ENCODE measurements at regions not wholly inside any gene's neighbourhood (a gene's known extent, or its start where the extent isn't known, plus 50 kb on each side); places are given as distances from the start of the nearest gene placed in this dataset.

GRCh38 chr2:120547662-120548061 is 188.0 kb upstream of the GLI2 start:
- intact Hi-C loops (cut with DNase I): no loop called here
- peak; percentile 74 for ATAC-seq (ENCODE audit: poor library complexity)
- peak; percentile 65 for DNase-seq

GRCh38 chr2:120548627-120549608 is 186.8 kb upstream of the GLI2 start:
- intact Hi-C loops (cut with DNase I): no loop called here
- peak; percentile 44 for DNase-seq
- ATAC-seq (ENCODE audit: poor library complexity): peak; percentile 56

- intact Hi-C loops (cut with DNase I): loop anchor here (10.0 kb wide), 1 partner anchor 205 kb away; the partner anchor contains the start of gene INHBB
- peak; percentile 10 for DNase-seq
- no peak for ATAC-seq (ENCODE audit: poor library complexity)
Observed at GRCh38 chr2:120549841-120550240, 185.8 kb upstream of the GLI2 start.

DNA sequence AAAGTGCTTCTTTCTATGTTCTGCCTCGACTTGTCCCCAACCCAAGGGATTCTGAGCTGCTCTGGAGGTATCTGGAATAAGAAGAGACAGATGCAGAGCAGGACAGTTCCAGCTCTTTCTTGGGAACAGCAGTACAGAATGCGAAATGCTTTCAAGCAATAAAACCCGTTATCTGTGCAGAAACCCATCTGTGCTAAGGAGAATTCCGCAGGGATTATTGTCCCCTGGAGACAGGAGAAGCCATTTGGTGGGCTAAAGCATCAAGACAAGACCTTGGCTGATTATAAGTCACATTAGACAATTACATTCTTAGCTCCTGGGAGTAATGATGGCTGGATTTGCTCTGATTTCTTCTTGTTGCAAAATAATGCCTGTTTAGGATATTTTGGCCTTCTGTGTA is 185.4 kb upstream of the GLI2 start:
- intact Hi-C loops (cut with DNase I): loop anchor here (10.0 kb wide), 1 partner anchor 205 kb away; the partner anchor contains the start of gene INHBB
- ATAC-seq (ENCODE audit: poor library complexity): no peak
- no peak for DNase-seq

- DNase-seq (no peak), ATAC-seq (ENCODE audit: poor library complexity) (no peak)
- intact Hi-C loops (cut with DNase I): loop anchor here (10.0 kb wide), 1 partner anchor 206 kb away; the partner anchor contains the start of gene INHBB
Observed at GRCh38 chr2:120550893-120551446, 184.7 kb upstream of the GLI2 start.

DNA sequence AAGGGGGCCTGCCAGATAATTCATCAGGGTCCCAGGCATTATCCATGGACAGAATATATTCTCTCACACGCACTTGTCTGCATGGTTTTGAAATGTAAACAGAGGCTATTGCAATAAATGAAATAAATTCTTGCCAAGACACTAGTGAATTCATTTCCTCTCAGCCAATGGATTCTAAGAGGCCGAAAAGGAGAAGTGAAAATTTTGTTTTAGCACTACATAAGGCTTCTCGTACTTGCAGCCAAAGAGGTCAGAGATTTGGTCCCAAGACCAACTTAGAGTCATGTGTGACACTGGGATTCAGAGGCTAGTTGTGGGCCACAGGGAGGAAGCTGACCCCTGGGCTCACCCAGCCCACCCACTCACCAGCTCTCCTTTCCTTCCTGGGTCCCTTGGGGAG is 184.1 kb upstream of the GLI2 start:
- intact Hi-C loops (cut with DNase I): loop anchor here (10.0 kb wide), 1 partner anchor 207 kb away; the partner anchor contains the start of gene INHBB
- DNase-seq (no peak), ATAC-seq (ENCODE audit: poor library complexity) (no peak)

DNA sequence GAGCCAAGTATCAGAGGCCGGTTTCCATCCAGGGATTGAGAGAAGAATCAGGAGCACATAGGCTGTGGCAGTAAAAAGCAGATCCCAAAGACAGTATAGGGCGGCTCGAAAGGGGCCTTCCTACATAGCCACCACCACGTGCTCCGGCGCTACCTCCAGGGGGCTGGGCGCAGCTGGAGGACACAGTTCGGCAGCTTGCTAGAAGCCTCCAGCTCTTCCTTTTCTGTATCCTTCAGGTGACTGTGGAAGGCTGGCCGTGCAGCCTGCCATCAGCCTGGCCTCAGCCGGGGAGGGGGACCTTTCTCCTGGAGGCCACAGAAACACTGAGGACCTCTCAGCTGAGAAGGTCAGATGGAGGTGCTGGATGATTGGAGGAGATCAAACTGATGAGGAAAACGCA is 183.6 kb upstream of the GLI2 start:
- ATAC-seq (ENCODE audit: poor library complexity): peak; percentile 3

GRCh38 chr2:120552800-120553481 is 182.7 kb upstream of the GLI2 start:
- ATAC-seq (ENCODE audit: poor library complexity) (peak; percentile 88), DNase-seq (peak; percentile 92)
- intact Hi-C loops (cut with DNase I): loop anchor here (10.0 kb wide), 1 partner anchor 208 kb away; the partner anchor contains the start of gene INHBB

More for the DNA sequence above, 183.6 kb upstream of the GLI2 start:
- intact Hi-C loops (cut with DNase I): loop anchor here (10.0 kb wide), 1 partner anchor 207 kb away; the partner anchor contains the start of gene INHBB
- peak; percentile 38 for DNase-seq

- no peak for ATAC-seq (ENCODE audit: poor library complexity)
- no peak for DNase-seq
- intact Hi-C loops (cut with DNase I): loop anchor here (10.0 kb wide), 1 partner anchor 210 kb away; the partner anchor contains the start of gene INHBB
Observed at GRCh38 chr2:120554625-120555032, 181.0 kb upstream of the GLI2 start.

DNA sequence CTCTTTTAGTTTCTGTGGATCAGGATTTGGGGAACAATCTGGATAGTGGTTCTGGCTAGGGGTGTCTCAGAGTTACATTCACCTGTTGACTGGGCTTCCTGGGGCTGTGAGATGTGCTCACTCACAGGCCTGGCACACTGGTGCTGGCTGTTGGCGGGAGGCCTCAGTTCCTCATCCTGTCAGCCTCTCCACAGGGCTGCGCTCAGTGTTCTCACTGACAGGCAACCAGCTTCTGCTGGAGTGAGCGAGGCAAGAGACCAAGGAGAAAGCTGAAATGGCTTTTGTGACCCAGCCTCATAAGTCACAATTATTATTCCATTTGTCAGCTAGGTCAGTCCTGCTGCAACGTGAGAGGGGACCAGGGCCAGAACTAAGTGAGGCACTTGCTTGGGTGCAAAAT is 180.6 kb upstream of the GLI2 start:
- no peak for ATAC-seq (ENCODE audit: poor library complexity)
- intact Hi-C loops (cut with DNase I): loop anchor here (10.0 kb wide), 1 partner anchor 210 kb away; the partner anchor contains the start of gene INHBB
- DNase-seq: no peak

- no peak for ATAC-seq (ENCODE audit: poor library complexity)
- intact Hi-C loops (cut with DNase I): loop anchor here (10.0 kb wide), 1 partner anchor 212 kb away; the partner anchor contains the start of gene INHBB
- no peak for DNase-seq
Observed at GRCh38 chr2:120556911-120557310, 178.8 kb upstream of the GLI2 start.

GRCh38 chr2:120558847-120559246 is 176.8 kb upstream of the GLI2 start:
- intact Hi-C loops (cut with DNase I): loop anchor here (10.0 kb wide), 1 partner anchor 214 kb away; the partner anchor contains the start of gene INHBB
- no peak for DNase-seq
- ATAC-seq (ENCODE audit: poor library complexity): no peak

DNA sequence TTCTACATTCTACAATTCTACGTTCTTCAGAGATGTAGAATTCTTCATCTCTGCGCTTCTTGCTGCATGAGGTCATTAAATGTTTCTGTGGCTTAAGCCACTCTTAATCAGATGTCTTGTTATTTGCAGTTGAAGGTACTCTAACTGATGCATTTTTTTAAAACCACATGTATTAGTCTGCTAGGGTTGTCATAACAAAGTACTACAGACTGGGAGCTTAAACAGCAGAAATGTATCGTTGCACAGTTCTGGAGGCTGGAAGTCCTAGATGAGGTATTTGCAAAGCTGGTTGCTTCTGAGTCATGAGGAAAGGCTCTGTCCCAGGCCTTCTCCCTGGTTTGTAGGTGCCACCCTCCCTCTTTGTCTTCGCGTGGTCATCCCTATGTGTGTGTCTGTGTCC is 176.3 kb upstream of the GLI2 start:
- DNase-seq (no peak), ATAC-seq (ENCODE audit: poor library complexity) (no peak)
- intact Hi-C loops (cut with DNase I): loop anchor here (10.0 kb wide), 1 partner anchor 215 kb away; the partner anchor contains the start of gene INHBB

DNA sequence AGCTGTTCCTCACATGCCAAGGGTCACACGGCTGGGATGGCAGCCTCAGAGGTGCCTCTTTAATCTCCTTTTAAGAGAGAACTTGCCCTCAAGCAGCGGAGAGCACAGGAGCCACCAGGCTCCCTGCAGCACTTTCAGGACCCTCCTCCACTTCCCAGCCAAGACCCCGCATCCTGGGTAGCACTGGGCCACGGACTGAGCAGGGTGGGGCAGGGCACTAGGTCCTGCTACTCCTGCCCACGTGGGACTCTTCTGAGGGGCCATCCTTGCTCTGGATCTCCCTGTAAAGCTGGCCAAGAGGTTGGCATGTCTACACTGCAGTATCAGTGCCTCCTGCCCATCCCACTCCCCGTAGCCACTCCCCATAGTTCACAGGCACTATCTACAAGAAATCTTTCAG is 175.3 kb upstream of the GLI2 start:
- DNase-seq (no peak), ATAC-seq (ENCODE audit: poor library complexity) (no peak)
- intact Hi-C loops (cut with DNase I): no loop called here

DNA sequence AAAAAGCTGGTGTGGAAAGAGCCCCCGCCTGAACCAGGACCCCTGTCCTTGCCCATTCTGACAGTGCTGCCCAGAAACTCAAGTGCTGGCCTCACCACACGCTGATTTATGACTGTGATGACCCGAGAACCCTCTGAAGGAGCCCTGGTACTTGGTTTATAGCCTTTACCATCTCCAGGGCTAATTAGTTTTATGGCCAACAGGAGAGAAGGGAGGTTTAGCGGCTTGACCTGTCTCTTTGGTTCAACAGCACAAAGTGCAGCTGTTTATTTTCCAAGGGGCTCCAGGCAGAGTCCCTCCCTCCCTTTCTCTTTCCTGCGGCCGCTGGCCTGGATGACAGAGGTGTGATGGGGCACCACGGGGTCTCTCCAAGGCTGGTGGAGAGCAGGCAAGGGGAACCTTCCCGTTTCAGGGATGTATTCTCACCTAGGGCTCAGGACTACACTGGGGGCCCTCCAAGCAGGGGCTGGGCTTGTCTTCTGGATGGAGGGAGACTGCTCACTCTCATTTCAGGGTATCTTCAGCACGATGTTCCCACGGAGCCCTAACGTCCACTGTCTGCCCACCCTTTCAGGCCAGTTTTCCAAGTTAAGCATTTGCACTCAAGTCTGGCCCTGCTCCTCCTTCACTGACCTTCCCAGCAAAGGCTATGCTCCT is 174.2 kb upstream of the GLI2 start:
- DNase-seq: no peak
- ATAC-seq (ENCODE audit: poor library complexity): no peak
- intact Hi-C loops (cut with DNase I): no loop called here

GRCh38 chr2:120562218-120563005 is 173.3 kb upstream of the GLI2 start:
- ATAC-seq (ENCODE audit: poor library complexity): no peak
- intact Hi-C loops (cut with DNase I): no loop called here
- no peak for DNase-seq

GRCh38 chr2:120563616-120564015 is 172.1 kb upstream of the GLI2 start:
- intact Hi-C loops (cut with DNase I): no loop called here
- DNase-seq: no peak
- no peak for ATAC-seq (ENCODE audit: poor library complexity)

All from Right ventricle myocardium superior (tissue), 1 donor.